ENCODE measurements at regions not wholly inside any gene's neighbourhood (a gene's known extent, or its start where the extent isn't known, plus 50 kb on each side); places are given as distances from the start of the nearest gene placed in this dataset.

- no peak for TF ChIP-seq TAF1 (IDR thresholded peaks at IDR 0.05; ENCODE audit: low read depth)
- TF ChIP-seq CTCF (IDR thresholded peaks at IDR 0.05; ENCODE audit: poor library complexity, severe bottlenecking) = no peak
- TF ChIP-seq EZH2 (IDR thresholded peaks at IDR 0.05; ENCODE audit: borderline replicate concordance, insufficient read depth, low read length, poor library complexity, severe bottlenecking) = no peak
- TF ChIP-seq POLR2AphosphoS5 (IDR thresholded peaks at IDR 0.05) = no peak
- no peak for TF ChIP-seq EP300 (conservative IDR thresholded peaks at IDR 0.05; ENCODE audit: poor library complexity, severe bottlenecking)
- no peak for TF ChIP-seq REST (IDR thresholded peaks at IDR 0.05; ENCODE audit: borderline replicate concordance)
- TF ChIP-seq MXI1 (conservative IDR thresholded peaks at IDR 0.05; ENCODE audit: poor library complexity, severe bottlenecking) = no peak
Measured at GRCh38 chr20:57053793-57054552, 212.5 kb downstream of the BMP7 start.
